Lung (tissue), 11 donors: ENCODE measurements at regions not wholly inside any gene's neighbourhood (a gene's known extent, or its start where the extent isn't known, plus 50 kb on each side); places are given as distances from the start of the nearest gene placed in this dataset.

ENCODE experiments used
- ATAC-seq: fragments of 200-7000 bp; cut with Tn5 transposase; one replicate; pipeline ENCODE4 v1.9.1; 2020; ENCODE audit warnings: moderate number of reproducible peaks; ENCODE audit not compliant: insufficient read depth, low FRiP score
- DNase-seq, 3 donors: peaks; one replicate each; pipeline ENCODE4 v3.0.0-alpha.2; 2013 to 2017
- H3K27ac ChIP-seq, 2 donors: one replicate each; pipeline ENCODE4 v1.5.1; 2013; ENCODE audit warnings: mild to moderate bottlenecking in 2 of 2, moderate library complexity in 2 of 2, control low read depth in 1 of 2, inconsistent platforms in 1 of 2, low read depth in 1 of 2, low read length in 1 of 2
- H3K27me3 ChIP-seq, 3 donors: one replicate each; pipeline ENCODE4 v1.5.1; 2013; ENCODE audit warnings: low read length in 2 of 3; ENCODE audit not compliant: control insufficient read depth in 3 of 3, insufficient read depth in 3 of 3
- H3K36me3 ChIP-seq, 4 donors: one replicate each; pipeline ENCODE4 v1.5.1; 2013; ENCODE audit warnings: low read length in 4 of 4, mild to moderate bottlenecking in 1 of 4, moderate library complexity in 1 of 4; ENCODE audit not compliant: control insufficient read depth in 4 of 4, insufficient read depth in 4 of 4
- H3K4me1 ChIP-seq, 5 donors: one replicate each; pipeline ENCODE4 v1.5.1; 2013; ENCODE audit warnings: low read length in 5 of 5, mild to moderate bottlenecking in 2 of 5, moderate library complexity in 1 of 5; ENCODE audit not compliant: control insufficient read depth in 5 of 5, insufficient read depth in 5 of 5
- H3K4me3 ChIP-seq: one replicate; pipeline ENCODE4 v1.5.1; 2013; ENCODE audit warnings: mild to moderate bottlenecking, control low read depth, moderate library complexity
- H3K9ac ChIP-seq, 2 donors: one replicate each; pipeline ENCODE4 v1.5.1; 2013; ENCODE audit warnings: low read length in 2 of 2, control low read depth in 1 of 2; ENCODE audit not compliant: insufficient read depth in 1 of 2
- H3K9me3 ChIP-seq, 4 donors: one replicate each; pipeline ENCODE4 v1.5.1; 2013; ENCODE audit warnings: low read length in 3 of 4, mild to moderate bottlenecking in 1 of 4, moderate library complexity in 1 of 4; ENCODE audit not compliant: control insufficient read depth in 4 of 4, insufficient read depth in 3 of 4
- WGBS, 2 donors: extraction: QIAGEN DNeasy Blood & Tissue Kit; methylation state at CpG; one replicate each; pipeline ENCODE4 v1.1.7; 2013; 5-methylcytosine and 5-hydroxymethylcytosine counted together
- TF ChIP-seq, protein P1 (sequence below): IDR thresholded peaks from 2 replicates; pipeline ENCODE4 v1.5.1; 2012; ENCODE audit warnings: mild to moderate bottlenecking; ENCODE audit errors: control extremely low read depth, extremely low read depth
- donor health status: control.
- donor health status: control.
- donor health status: Bipolar disorder and iron deficiency.
- donor health status: healthy.
- donor health status: DM: yes; HTN: yes; CAD: no.

DNA sequence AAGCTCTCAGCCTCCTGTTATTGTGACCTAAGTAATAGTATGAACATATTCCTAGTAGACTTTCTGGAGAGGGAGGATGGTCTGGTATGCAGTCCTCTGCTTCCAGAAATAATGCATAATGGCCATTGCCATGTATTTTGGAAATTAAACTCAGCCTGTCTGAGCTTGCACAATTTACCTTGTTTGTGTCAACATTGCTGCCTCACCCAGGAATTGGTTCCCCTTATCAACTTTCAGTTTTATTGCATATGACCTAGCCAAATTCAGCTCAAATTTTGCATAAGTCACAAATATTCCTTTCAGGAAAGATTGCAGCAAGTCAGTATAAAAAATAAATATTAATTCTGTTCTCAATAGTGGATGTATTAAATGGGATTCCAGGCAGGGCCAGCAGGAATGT is 101.9 kb upstream of the SLC5A9 start:
- ATAC-seq (no peak), DNase-seq (no peak)
- no peaks in the 10 kb centered on the region for H3K4me1 ChIP-seq
- H3K9me3 ChIP-seq, result peaks cover 0 to 3% (median 1%) of the 10 kb centered on the region in 4 donors
- TF ChIP-seq, protein P1, sequence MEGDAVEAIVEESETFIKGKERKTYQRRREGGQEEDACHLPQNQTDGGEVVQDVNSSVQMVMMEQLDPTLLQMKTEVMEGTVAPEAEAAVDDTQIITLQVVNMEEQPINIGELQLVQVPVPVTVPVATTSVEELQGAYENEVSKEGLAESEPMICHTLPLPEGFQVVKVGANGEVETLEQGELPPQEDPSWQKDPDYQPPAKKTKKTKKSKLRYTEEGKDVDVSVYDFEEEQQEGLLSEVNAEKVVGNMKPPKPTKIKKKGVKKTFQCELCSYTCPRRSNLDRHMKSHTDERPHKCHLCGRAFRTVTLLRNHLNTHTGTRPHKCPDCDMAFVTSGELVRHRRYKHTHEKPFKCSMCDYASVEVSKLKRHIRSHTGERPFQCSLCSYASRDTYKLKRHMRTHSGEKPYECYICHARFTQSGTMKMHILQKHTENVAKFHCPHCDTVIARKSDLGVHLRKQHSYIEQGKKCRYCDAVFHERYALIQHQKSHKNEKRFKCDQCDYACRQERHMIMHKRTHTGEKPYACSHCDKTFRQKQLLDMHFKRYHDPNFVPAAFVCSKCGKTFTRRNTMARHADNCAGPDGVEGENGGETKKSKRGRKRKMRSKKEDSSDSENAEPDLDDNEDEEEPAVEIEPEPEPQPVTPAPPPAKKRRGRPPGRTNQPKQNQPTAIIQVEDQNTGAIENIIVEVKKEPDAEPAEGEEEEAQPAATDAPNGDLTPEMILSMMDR, result no peak
- H3K27me3 ChIP-seq, result peaks cover 0 to under 1% (median 0%) of the 10 kb centered on the region in 3 donors
- H3K9ac ChIP-seq, result no peak overlapping the region
- H3K4me3 ChIP-seq, result no peak overlapping the region
- H3K27ac ChIP-seq, result no peak overlapping the region
- no peaks in the 10 kb centered on the region for H3K36me3 ChIP-seq

DNA sequence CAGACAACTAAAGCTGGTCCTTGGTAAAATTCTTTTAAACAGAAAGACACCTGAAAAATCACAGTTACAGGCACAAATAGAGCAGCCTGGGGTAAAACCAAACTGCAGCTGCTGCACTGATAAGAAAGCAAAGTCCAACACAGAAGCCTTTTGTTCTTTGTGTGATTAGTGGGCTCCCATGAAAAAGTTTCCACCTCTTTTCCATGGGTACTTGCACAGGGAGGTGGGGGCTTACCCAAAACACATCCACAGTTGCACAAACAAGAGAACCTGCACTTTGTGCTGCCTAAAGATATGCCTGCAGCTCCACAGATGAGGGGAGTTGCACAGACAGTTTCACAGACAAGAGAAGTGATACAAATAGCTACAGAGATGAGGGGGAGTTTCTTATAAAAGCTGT is 106.7 kb upstream of the SLC5A9 start:
- no peak for ATAC-seq
- H3K9ac ChIP-seq, result no peak overlapping the region

DNA sequence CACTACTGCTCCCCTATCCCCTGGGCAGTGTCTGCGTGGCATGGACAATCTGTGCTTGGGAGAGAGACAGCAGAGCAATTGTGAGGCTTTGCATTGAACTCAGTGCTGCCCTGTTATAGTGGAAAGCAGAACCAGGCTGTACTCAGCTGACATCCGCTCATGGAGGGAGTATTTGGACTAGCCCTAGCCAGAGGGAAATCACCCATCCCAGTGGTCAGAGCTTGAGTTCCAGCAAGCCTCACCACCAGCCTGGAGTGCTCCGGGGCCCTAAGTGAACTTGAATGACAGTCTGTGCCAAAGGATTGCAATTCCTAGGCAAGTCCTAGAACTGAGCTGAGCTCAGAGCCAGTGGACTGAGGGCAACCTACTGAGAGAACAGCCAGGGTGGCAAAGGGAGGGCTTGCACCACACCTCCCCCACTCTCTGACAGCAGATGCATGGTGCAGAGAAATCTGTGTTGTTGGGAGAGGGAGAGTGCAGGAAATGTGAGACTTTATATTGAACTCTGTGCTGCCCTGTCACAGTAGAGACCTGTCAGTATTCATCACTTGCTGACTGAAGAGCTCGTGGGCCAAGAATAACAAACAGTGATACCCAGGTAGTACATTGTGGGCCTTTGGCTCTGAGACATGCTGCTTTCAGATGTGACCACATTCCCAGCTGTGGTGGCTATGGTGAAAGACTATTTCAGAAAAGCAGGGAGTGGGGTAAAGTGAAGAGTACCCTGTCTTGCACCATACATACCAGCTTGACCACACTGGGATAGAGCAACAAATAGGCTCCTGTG is 107.7 kb upstream of the SLC5A9 start:
- Histone ChIP-seq H3K36me3 (no peaks in the 10 kb centered on the region), H3K9ac (no peak overlapping the region), H3K9me3 (peaks cover 0 to 3% (median 1%) of the 10 kb centered on the region in 4 donors), H3K27me3 (no peaks in the 10 kb centered on the region), H3K27ac (no peak overlapping the region), H3K4me1 (peaks cover 0 to 4% (median 0%) of the 10 kb centered on the region in 5 donors), H3K4me3 (no peak overlapping the region)
- DNase-seq (no peak), ATAC-seq (no peak)
- WGBS, 2 donors, result 83 to 84% methylated on average over 4 of the region's 4 CpGs
- TF ChIP-seq, protein P1, result no peak

More for the DNA sequence above, 106.7 kb upstream of the SLC5A9 start:
- DNase-seq, result peak in 2 of 3 donors; percentile 16 to 32
- Histone ChIP-seq H3K27me3 (no peaks in the 10 kb centered on the region), H3K9me3 (peaks cover 0 to 3% (median 1%) of the 10 kb centered on the region in 4 donors), H3K4me3 (no peak overlapping the region), H3K36me3 (no peaks in the 10 kb centered on the region), H3K4me1 (peaks cover 0 to 4% (median 0%) of the 10 kb centered on the region in 5 donors), H3K27ac (no peak overlapping the region)
- TF ChIP-seq, protein P1, result no peak
